ENCODE measurements at regions not wholly inside any gene's neighbourhood (a gene's known extent, or its start where the extent isn't known, plus 50 kb on each side); places are given as distances from the start of the nearest gene placed in this dataset.

DNA sequence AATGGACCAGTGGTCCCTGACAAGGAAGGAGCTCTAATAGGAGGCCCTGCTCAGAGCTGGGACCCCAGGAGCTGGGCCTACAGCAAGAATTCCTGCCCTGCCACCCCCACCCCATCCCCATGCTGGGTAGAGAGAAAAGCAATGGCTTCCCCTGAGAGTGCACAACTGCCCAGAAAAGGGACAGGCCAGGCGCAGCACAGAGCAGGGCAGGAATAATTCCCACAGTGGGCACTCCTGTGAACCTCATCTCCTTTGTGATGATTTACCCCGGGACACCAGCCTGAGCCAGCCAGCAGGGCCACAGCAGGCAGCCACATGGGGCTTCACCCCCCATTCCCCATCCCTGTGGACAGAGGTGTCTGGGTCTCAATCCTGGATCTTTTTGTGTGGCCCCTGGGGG, 104.0 kb upstream of the IQSEC1 start:
- TF ChIP-seq, protein P1, sequence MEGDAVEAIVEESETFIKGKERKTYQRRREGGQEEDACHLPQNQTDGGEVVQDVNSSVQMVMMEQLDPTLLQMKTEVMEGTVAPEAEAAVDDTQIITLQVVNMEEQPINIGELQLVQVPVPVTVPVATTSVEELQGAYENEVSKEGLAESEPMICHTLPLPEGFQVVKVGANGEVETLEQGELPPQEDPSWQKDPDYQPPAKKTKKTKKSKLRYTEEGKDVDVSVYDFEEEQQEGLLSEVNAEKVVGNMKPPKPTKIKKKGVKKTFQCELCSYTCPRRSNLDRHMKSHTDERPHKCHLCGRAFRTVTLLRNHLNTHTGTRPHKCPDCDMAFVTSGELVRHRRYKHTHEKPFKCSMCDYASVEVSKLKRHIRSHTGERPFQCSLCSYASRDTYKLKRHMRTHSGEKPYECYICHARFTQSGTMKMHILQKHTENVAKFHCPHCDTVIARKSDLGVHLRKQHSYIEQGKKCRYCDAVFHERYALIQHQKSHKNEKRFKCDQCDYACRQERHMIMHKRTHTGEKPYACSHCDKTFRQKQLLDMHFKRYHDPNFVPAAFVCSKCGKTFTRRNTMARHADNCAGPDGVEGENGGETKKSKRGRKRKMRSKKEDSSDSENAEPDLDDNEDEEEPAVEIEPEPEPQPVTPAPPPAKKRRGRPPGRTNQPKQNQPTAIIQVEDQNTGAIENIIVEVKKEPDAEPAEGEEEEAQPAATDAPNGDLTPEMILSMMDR (conservative IDR thresholded peaks at IDR 0.05; ENCODE audit: low read depth, low read length), result no peak
- no peak for DNase-seq (ENCODE audit: low read depth)
- no peak overlapping the region for H3K4me3 ChIP-seq (ENCODE audit: low read length)

DNA sequence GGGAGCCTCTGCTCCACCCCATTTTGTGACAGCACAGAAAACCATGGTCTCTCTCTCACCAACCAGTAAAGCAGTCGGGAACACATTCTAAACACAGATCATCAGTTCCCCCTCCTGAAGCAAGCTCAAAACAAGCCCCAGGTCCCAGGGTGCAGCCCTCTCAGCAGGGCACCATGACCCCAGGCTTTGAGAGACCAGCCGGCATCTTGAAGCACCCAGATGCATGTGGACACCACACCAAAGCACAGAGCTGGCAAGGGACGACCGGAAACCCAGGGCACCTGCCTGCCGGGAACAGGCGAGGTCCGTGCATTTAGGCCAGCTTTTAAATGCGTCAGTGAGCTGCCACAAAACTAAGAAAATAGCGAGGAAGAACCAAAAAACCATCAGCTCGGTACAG, 103.2 kb upstream of the IQSEC1 start:
- no peak overlapping the region for H3K4me3 ChIP-seq (ENCODE audit: low read length)
- DNase-seq (ENCODE audit: low read depth), result no peak
- TF ChIP-seq, protein P1 (conservative IDR thresholded peaks at IDR 0.05; ENCODE audit: low read depth, low read length), result no peak

DNA sequence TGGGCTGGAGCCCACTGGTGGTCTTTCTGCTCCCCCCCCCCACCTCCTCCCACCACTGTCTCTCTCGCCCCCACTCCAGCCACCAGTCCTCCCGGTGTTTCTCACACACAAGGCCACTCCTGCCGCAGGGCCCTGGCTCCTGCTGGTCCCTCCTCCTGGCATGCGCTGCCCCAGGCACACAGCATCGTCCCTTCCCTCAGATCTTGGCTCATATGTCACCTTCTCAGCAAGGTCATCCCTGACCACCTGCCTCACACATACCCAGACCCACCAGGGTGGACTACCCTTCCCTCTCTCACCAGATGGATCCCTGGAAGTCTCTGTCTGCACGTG, 101.5 kb upstream of the IQSEC1 start:
- no peak overlapping the region for H3K4me3 ChIP-seq (ENCODE audit: low read length)
- TF ChIP-seq, protein P1 (conservative IDR thresholded peaks at IDR 0.05; ENCODE audit: low read depth, low read length), result no peak
- DNase-seq (ENCODE audit: low read depth), result no peak

DNA sequence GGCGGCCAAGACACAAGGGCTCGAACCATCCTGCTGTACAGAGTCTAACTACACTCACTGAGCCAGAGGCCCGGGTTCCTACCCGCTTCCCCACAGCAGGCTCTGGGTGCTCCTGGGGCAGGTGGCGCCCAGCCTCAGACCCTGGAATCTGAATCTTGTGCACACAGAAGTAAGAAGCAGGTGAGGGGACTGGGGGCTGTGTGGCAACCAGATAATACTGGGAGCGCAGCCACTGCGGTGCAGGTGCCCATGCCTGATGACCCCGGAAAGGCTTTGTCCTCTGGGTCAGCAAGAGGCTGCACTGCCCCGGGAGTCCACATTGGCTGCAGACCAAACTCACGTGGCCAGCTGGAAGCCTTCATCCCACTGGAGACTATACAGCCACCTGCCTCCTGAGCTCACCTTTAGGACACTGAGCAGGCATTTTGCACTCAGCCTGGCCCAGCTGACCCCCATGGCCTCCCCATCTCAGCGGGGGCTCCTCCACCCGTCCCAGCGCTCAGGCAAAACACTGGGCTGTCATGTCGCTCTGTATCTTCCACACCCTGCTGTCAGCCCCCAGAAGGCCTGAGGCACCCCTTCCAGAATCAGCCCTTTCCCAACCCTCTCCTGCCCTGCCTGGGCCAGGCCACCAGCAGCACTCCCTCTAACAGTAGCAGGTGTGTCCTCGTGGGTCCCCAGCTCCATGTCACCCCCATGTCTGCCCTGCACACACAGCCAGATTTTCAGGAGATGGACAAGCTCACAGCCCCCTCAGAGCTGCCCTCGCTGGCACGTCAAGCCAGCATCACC, 101.0 kb upstream of the IQSEC1 start:
- H3K4me3 ChIP-seq (ENCODE audit: low read length), result no peak overlapping the region
- TF ChIP-seq, protein P1 (conservative IDR thresholded peaks at IDR 0.05; ENCODE audit: low read depth, low read length), result no peak
- DNase-seq (ENCODE audit: low read depth), result no peak

DNA sequence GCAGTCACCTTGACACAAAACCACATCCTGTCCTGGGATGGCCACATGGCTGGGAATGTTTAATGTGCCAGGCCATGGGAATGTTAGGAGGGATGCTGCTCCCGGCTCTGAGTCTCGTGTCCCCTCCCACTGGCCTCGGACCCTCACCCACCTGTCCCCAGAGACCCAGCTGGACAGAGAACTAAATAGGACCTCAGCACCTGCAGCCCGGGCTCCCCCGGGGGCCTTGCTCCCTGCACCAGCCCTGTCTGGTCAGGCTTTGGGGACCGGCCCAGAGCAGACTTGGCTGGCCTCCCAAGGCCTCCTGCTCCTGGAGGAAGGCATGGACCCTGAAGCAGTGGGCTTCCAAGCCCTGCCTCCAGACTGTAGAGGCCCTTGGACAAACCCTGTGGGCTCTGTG, 100.0 kb upstream of the IQSEC1 start:
- DNase-seq (ENCODE audit: low read depth), result no peak
- TF ChIP-seq, protein P1 (conservative IDR thresholded peaks at IDR 0.05; ENCODE audit: low read depth, low read length), result no peak
- H3K4me3 ChIP-seq (ENCODE audit: low read length), result no peak overlapping the region

DNA sequence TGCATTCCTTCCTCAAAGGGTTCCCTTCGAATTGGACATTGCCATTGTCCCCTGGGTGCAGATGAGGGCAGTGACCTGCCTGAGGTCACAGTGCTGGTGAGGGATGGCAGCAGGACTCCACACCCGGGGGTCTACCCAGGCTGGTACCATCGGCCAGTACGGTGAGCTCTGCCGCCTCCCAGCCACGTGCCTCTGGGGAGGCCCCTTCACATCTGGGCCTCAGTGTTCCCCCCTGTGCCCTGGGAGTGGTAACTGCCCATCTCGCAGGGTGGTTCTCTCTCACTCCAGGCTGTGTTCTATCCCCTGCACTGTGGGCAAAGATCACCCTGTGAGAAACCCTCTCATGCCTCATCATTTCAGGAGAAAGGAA, 99.4 kb upstream of the IQSEC1 start:
- no peak for DNase-seq (ENCODE audit: low read depth)
- H3K4me3 ChIP-seq (ENCODE audit: low read length), result no peak overlapping the region
- TF ChIP-seq, protein P1 (conservative IDR thresholded peaks at IDR 0.05; ENCODE audit: low read depth, low read length), result no peak
